Endothelial cell of umbilical vein (primary cell): ENCODE measurements at regions not wholly inside any gene's neighbourhood (a gene's known extent, or its start where the extent isn't known, plus 50 kb on each side); places are given as distances from the start of the nearest gene placed in this dataset.

ENCODE experiments used
- BruUV-seq: library from RNA; stranded (reverse); fragments of 400-500 nt; replicated peaks from 2 replicates; lab custom pipeline; 2021; lab: Mats Ljungman, UMichigan
- CTCF ChIA-PET: fragments of 300-600, 350-600 bp; sonication (Branson Sonifier 250); formaldehyde crosslinking; loops from one replicate; lab custom pipeline; 2021; ENCODE audit warnings: antibody characterized with exemption, inconsistent platforms; lab: Charles Lee
- POLR2A ChIA-PET: fragments of 300-600, 350-600 bp; sonication (Branson Sonifier 250); formaldehyde crosslinking; loops from one replicate; lab custom pipeline; 2021; ENCODE audit warnings: antibody characterized with exemption, inconsistent platforms; lab: Charles Lee
- DNase-seq: peaks from one replicate; pipeline ENCODE4 v3.0.0-alpha.2; 2011; ENCODE audit warnings: low read depth, low spot score
- FAIRE-seq: peaks from 2 replicates; lab custom pipeline; 2011; peaks lifted over from hg19 to GRCh38; lab: Jason Lieb, UNC
- H2AFZ ChIP-seq: 2 replicates; pipeline ENCODE4 v1.6.0; 2012; ENCODE audit warnings: low read depth, low read length, control low read depth, inconsistent platforms
- H3K27ac ChIP-seq: 2 replicates; pipeline ENCODE4 v1.5.1; 2011; ENCODE audit warnings: low read depth, mild to moderate bottlenecking, control low read depth, low read length, moderate library complexity; ENCODE audit not compliant: insufficient read depth
- H3K27me3 ChIP-seq, 2 experiments: 2 replicates each; pipeline versions ENCODE4 v1.6.0 to v1.6.1; 2011; ENCODE audit warnings: low read length in 2 of 2, mixed read lengths in 1 of 2; ENCODE audit not compliant: control insufficient read depth in 2 of 2, insufficient read depth in 2 of 2
- H3K36me3 ChIP-seq, 2 experiments: 2 replicates in 1 of 2; 3 replicates in 1 of 2; pipeline ENCODE4 v1.5.1; 2011; ENCODE audit warnings: low read length in 2 of 2, mild to moderate bottlenecking in 1 of 2, moderate library complexity in 1 of 2; ENCODE audit not compliant: control insufficient read depth in 2 of 2, insufficient read depth in 2 of 2; ENCODE audit errors: extremely low read depth in 1 of 2
- H3K4me1 ChIP-seq: 3 replicates; pipeline ENCODE4 v1.5.1; 2011; ENCODE audit warnings: mild to moderate bottlenecking, low read length; ENCODE audit not compliant: control insufficient read depth, insufficient read depth; ENCODE audit errors: extremely low read depth
- H3K4me2 ChIP-seq: 2 replicates; pipeline ENCODE4 v1.6.1; 2011; ENCODE audit warnings: low read length, control low read depth, mixed read lengths; ENCODE audit not compliant: insufficient read depth
- H3K4me3 ChIP-seq, 3 experiments: fragments of 200-600 bp in 1 of 3; sonication (generic), shearing (Covaris generic) in 1 of 3; replicated peaks in 1 of 3; 2 replicates each; pipeline ENCODE4 v1.5.1; 2011 to 2016; ENCODE audit warnings: control low read depth in 3 of 3, low read length in 3 of 3, mild to moderate bottlenecking in 2 of 3, inconsistent platforms in 1 of 3, low read depth in 1 of 3, moderate library complexity in 1 of 3; ENCODE audit not compliant: insufficient read depth in 1 of 3
- H3K79me2 ChIP-seq: 2 replicates; pipeline ENCODE4 v1.6.0; 2012; ENCODE audit warnings: low read length, inconsistent platforms; ENCODE audit not compliant: control insufficient read depth, insufficient read depth
- H3K9ac ChIP-seq: replicated peaks from 2 replicates; pipeline ENCODE3; 2011; ENCODE audit warnings: low read length, control low read depth; ENCODE audit not compliant: insufficient read depth; ENCODE audit errors: extremely low read depth
- H3K9me1 ChIP-seq: replicated peaks from 3 replicates; pipeline ENCODE4 v1.6.0; 2011; ENCODE audit warnings: mild to moderate bottlenecking, low read length; ENCODE audit not compliant: control insufficient read depth, insufficient read depth; ENCODE audit errors: extremely low read depth
- H3K9me3 ChIP-seq: replicated peaks from 2 replicates; pipeline ENCODE4 v1.5.1; 2012; ENCODE audit warnings: low read length, inconsistent platforms; ENCODE audit not compliant: control insufficient read depth, insufficient read depth
- H4K20me1 ChIP-seq: replicated peaks from 2 replicates; pipeline ENCODE3; 2011; ENCODE audit warnings: mild to moderate bottlenecking, low read length; ENCODE audit not compliant: control insufficient read depth, insufficient read depth; ENCODE audit errors: extremely low read depth
- EZH2 ChIP-seq: IDR thresholded peaks from 2 replicates; pipeline ENCODE4 v1.6.1; 2012; ENCODE audit warnings: borderline replicate concordance, low read depth, mild to moderate bottlenecking, moderate library complexity, low read length, inconsistent platforms; ENCODE audit not compliant: severe bottlenecking
- FOS ChIP-seq: IDR thresholded peaks from 2 replicates; pipeline ENCODE4 v1.6.1; 2011; ENCODE audit warnings: mild to moderate bottlenecking, low read length, moderate library complexity, borderline replicate concordance; ENCODE audit not compliant: insufficient read depth
- GATA2 ChIP-seq: IDR thresholded peaks from 2 replicates; pipeline ENCODE4 v1.7.0; 2011; ENCODE audit warnings: low read depth, mild to moderate bottlenecking, moderate library complexity, mixed read lengths, low read length; ENCODE audit not compliant: insufficient read length, insufficient read depth
- JUN ChIP-seq: IDR thresholded peaks from 2 replicates; pipeline ENCODE4 v1.6.1; 2011; ENCODE audit warnings: borderline replicate concordance, low read depth; ENCODE audit not compliant: insufficient read length, insufficient read depth
- MYC ChIP-seq: IDR thresholded peaks from one replicate; pipeline ENCODE4 v1.6.1; 2011; ENCODE audit warnings: mild to moderate bottlenecking, low read depth, low read length
- POLR2A ChIP-seq: IDR thresholded peaks from 2 replicates; pipeline ENCODE4 v1.6.1; 2012; ENCODE audit warnings: low read depth, mild to moderate bottlenecking, control low read depth, low read length
- POLR2AphosphoS5 ChIP-seq: IDR thresholded peaks from 2 replicates; pipeline ENCODE4 v1.6.1; 2012; ENCODE audit warnings: low read depth, mild to moderate bottlenecking, control low read depth, low read length, moderate library complexity; ENCODE audit not compliant: insufficient read depth
- dilution Hi-C: fragments of 300-500 bp; cut with MboI; formaldehyde crosslinking; loops from one replicate; pipeline ENCODE4 v1.15.0; 2019; ENCODE audit warnings: low sequenced_read_pairs; ENCODE audit not compliant: extremely low pct_ligation_motif_present
- intact Hi-C: fragments of 100-400 bp; cut with micrococcal nuclease; formaldehyde crosslinking; loops from one replicate; pipeline ENCODE4 v1.10.0; 2022
- TF ChIP-seq, protein P1 (sequence below), 2 donors: IDR thresholded peaks; 1 replicate in 1 of 2; 2 replicates in 1 of 2; pipeline ENCODE4 v1.5.1; 2011; ENCODE audit warnings: low read length in 2 of 2, mild to moderate bottlenecking in 2 of 2, moderate library complexity in 2 of 2, control low read depth in 1 of 2, inconsistent platforms in 1 of 2, low read depth in 1 of 2; ENCODE audit not compliant: insufficient read depth in 1 of 2; ENCODE audit errors: extremely low read depth in 1 of 2
- TF ChIP-seq, protein P2 (sequence below): IDR thresholded peaks from 2 replicates; pipeline ENCODE4 v1.6.1; 2011; ENCODE audit not compliant: insufficient read depth, insufficient read length

DNA sequence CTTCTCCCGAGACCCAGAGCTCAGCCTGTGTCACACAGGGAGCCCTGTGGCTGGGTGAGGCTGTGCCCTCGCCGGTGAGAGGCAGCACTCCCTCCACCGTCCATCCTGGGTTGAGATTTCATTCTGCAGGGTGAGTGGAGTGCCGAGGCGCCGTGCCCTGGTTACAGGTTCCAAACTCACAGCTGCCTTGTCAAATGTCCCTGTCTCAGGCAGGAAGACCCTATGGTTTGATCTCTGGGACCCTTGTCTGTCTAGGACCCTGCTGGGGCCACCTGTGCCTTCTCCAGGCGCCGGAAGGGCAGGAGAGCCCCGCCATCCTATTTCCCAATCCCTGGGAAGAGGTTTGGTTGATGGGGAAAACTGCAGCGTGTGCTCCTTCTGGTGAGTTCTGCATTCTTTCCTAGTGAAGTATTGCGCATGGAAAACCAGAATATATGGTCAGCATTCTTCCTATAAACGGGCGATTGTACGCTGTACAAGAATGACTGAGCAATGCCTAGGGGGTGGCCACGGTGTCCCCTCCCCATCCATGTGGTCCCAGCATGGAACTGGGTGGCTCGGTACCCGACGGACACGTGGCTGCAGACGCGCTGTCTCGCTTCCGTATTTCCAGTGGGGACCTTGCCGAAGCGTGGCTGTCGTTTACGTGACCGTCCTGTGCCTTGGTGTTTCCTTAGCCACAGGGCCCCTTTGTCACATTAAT lies 95.9 kb upstream of the COL5A1 start:
- BruUV-seq = no TSS peak
- Histone ChIP-seq H3K4me1 (no peaks in the 10 kb centered on the region), H3K9me3 (no peaks in the 10 kb centered on the region), H3K27me3 (no peaks in the 10 kb centered on the region), H2AFZ (no peak overlapping the region), H3K4me2 (no peak overlapping the region), H3K27ac (no peak overlapping the region), H3K79me2 (no peaks in the 10 kb centered on the region), H3K36me3 (no peaks in the 10 kb centered on the region), H3K4me3 (no peak overlapping the region), H4K20me1 (no peaks in the 10 kb centered on the region), H3K9ac (no peak overlapping the region), H3K9me1 (no peaks in the 10 kb centered on the region)
- TF ChIP-seq POLR2A (no peak), FOS (no peak), MYC (no peak), EZH2 (no peak), GATA2 (no peak), POLR2AphosphoS5 (no peak), JUN (no peak)
- TF ChIP-seq, protein P1, sequence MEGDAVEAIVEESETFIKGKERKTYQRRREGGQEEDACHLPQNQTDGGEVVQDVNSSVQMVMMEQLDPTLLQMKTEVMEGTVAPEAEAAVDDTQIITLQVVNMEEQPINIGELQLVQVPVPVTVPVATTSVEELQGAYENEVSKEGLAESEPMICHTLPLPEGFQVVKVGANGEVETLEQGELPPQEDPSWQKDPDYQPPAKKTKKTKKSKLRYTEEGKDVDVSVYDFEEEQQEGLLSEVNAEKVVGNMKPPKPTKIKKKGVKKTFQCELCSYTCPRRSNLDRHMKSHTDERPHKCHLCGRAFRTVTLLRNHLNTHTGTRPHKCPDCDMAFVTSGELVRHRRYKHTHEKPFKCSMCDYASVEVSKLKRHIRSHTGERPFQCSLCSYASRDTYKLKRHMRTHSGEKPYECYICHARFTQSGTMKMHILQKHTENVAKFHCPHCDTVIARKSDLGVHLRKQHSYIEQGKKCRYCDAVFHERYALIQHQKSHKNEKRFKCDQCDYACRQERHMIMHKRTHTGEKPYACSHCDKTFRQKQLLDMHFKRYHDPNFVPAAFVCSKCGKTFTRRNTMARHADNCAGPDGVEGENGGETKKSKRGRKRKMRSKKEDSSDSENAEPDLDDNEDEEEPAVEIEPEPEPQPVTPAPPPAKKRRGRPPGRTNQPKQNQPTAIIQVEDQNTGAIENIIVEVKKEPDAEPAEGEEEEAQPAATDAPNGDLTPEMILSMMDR (IDR thresholded peaks at IDR 0.05; ENCODE audit: extremely low read depth in 1 of 2, insufficient read depth in 1 of 2, low read depth in 1 of 2, low read length in 2 of 2) = no peak
- TF ChIP-seq, protein P2, sequence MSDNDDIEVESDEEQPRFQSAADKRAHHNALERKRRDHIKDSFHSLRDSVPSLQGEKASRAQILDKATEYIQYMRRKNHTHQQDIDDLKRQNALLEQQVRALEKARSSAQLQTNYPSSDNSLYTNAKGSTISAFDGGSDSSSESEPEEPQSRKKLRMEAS = no peak
- POLR2A ChIA-PET = no interaction called here
- dilution Hi-C loops (no loop called here), intact Hi-C loops (no loop called here)
- FAIRE-seq = no peak
- DNase-seq = no peak
- CTCF ChIA-PET = no interaction called here
